Endodermal cell (in vitro differentiated cells): ENCODE measurements at regions not wholly inside any gene's neighbourhood (a gene's known extent, or its start where the extent isn't known, plus 50 kb on each side); places are given as distances from the start of the nearest gene placed in this dataset.

Experiments used
- DNase-seq: peaks from one replicate; pipeline ENCODE4 v3.0.0-alpha.2; 2017
- H3K27ac ChIP-seq: 2 replicates; pipeline ENCODE4 v1.5.1; 2013; ENCODE audit warnings: mild to moderate bottlenecking, low read depth, low read length, moderate library complexity
- H3K27me3 ChIP-seq: 2 replicates; pipeline ENCODE4 v1.6.1; 2013; ENCODE audit warnings: mild to moderate bottlenecking, low read length, moderate library complexity; ENCODE audit not compliant: insufficient read depth, control insufficient read depth, poor library complexity, severe bottlenecking
- H3K36me3 ChIP-seq: 2 replicates; pipeline ENCODE4 v1.7.0; 2013; ENCODE audit warnings: mild to moderate bottlenecking, low read length, moderate library complexity; ENCODE audit not compliant: control insufficient read depth, insufficient read depth
- H3K4me1 ChIP-seq: one replicate; pipeline ENCODE4 v1.7.0; 2013; ENCODE audit warnings: low read length; ENCODE audit not compliant: control insufficient read depth, insufficient read depth
- H3K4me3 ChIP-seq: 2 replicates; pipeline ENCODE4 v1.5.1; 2013; ENCODE audit warnings: mild to moderate bottlenecking, low read length, moderate library complexity
- H3K9ac ChIP-seq: 2 replicates; pipeline ENCODE4 v1.6.1; 2013; ENCODE audit warnings: mild to moderate bottlenecking, low read length, moderate library complexity; ENCODE audit not compliant: poor library complexity, severe bottlenecking; ENCODE audit errors: extremely low read depth
- H3K9me3 ChIP-seq: 2 replicates; pipeline ENCODE4 v1.6.1; 2013; ENCODE audit warnings: mild to moderate bottlenecking, low read length, moderate library complexity; ENCODE audit not compliant: control insufficient read depth
- H3K27ac Mint-ChIP-seq: 2 replicates; pipeline ENCODE4 v1.8.0; 2020; ENCODE audit warnings: mixed read lengths
- H3K27me3 Mint-ChIP-seq: 2 replicates; pipeline ENCODE4 v1.8.0; 2021; ENCODE audit warnings: mild to moderate bottlenecking, mixed read lengths; ENCODE audit not compliant: insufficient read depth
- H3K36me3 Mint-ChIP-seq: 2 replicates; pipeline ENCODE4 v1.8.0; 2020; ENCODE audit warnings: low read depth, mixed read lengths
- H3K4me1 Mint-ChIP-seq: 2 replicates; pipeline ENCODE4 v1.8.0; 2020; ENCODE audit warnings: mixed read lengths
- H3K4me3 Mint-ChIP-seq: 2 replicates; pipeline ENCODE4 v1.8.0; 2020; ENCODE audit warnings: mild to moderate bottlenecking, moderate library complexity, mixed read lengths
- H3K9me3 Mint-ChIP-seq: 2 replicates; pipeline ENCODE4 v1.8.0; 2020; ENCODE audit warnings: mild to moderate bottlenecking, mixed read lengths
- WGBS, 2 experiments: methylation state at CpG; one replicate each; pipeline versions ENCODE4 v1.1.5 to v1.1.7; 2013; ENCODE audit warnings: missing lambda C conversion rate in 2 of 2, mixed read lengths in 1 of 2; ENCODE audit not compliant: insufficient coverage in 1 of 2, insufficient read length in 1 of 2; 5-methylcytosine and 5-hydroxymethylcytosine counted together
- TF ChIP-seq, protein P1 (sequence below): fragments of 200-600 bp; sonication (generic); conservative IDR thresholded peaks from 2 replicates; pipeline ENCODE4 v1.5.0; 2021; ENCODE audit warnings: antibody characterized with exemption, mild to moderate bottlenecking

DNA sequence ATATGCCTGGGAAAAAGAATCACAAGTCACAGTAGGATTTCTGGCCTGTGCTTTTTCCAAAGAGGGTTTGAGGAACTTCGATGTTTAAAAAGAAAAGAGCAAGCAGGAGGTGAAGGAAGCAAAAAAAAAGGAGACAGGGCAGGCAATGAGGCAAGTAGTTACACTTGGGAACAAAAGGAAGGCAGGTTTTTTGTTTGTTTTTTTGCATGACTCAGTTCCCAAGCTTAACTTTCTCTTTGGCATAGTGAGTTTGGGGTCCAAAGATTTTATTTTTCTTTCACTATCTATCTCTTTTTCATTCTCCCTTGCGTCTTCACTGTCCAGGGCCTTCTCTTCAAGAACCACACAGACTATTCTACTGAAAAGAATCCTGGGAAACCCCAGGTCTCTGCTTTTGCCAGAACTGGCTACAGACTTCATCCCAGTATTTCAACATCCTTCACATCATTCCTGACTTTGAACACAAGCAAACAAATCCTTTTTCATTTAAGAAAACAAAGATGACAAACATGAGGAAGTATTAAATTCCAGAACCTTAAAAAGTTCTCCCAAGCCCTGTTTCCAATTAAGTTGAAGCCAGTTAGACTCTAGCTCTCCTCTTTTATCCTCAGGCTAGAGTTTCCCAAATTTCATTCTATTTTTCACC is 210.7 kb upstream of the RND3 start:
- Histone ChIP-seq H3K27ac (no peak overlapping the region), H3K4me1 (no peaks in the 10 kb centered on the region), H3K4me3 (no peak overlapping the region), H3K9ac (no peak overlapping the region), H3K9me3 (no peaks in the 10 kb centered on the region), H3K36me3 (no peaks in the 10 kb centered on the region), H3K27me3 (no peaks in the 10 kb centered on the region)
- Mint-ChIP-seq H3K27ac (no peak overlapping the region), H3K9me3 (no peaks in the 10 kb centered on the region), H3K27me3 (no peaks in the 10 kb centered on the region), H3K4me1 (no peaks in the 10 kb centered on the region), H3K4me3 (no peak overlapping the region), H3K36me3 (no peaks in the 10 kb centered on the region)
- TF ChIP-seq, protein P1, sequence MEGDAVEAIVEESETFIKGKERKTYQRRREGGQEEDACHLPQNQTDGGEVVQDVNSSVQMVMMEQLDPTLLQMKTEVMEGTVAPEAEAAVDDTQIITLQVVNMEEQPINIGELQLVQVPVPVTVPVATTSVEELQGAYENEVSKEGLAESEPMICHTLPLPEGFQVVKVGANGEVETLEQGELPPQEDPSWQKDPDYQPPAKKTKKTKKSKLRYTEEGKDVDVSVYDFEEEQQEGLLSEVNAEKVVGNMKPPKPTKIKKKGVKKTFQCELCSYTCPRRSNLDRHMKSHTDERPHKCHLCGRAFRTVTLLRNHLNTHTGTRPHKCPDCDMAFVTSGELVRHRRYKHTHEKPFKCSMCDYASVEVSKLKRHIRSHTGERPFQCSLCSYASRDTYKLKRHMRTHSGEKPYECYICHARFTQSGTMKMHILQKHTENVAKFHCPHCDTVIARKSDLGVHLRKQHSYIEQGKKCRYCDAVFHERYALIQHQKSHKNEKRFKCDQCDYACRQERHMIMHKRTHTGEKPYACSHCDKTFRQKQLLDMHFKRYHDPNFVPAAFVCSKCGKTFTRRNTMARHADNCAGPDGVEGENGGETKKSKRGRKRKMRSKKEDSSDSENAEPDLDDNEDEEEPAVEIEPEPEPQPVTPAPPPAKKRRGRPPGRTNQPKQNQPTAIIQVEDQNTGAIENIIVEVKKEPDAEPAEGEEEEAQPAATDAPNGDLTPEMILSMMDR: no peak
- WGBS, 2 experiments: 89 to 100% methylated on average over 2 of the region's 2 CpGs
- no peak for DNase-seq

DNA sequence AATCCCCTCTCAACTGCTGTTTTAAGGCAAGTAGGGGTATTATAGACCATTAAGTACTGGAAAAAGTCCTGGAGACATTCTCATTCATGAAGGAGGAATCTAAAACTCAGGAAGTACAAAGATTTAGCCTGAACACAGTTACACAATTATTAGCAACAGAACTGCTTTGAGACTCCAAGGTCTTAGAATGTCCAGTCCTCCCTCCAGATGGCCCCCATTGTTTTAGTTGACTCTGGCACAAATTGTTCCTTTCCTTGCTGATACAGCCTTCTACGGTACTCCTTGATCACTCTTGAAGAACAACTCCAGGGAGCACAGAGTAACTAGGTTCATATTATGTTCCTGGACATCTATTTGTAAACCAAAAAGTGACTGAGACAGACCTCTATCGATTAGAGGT is 210.1 kb upstream of the RND3 start:
- TF ChIP-seq, protein P1: no peak

DNA sequence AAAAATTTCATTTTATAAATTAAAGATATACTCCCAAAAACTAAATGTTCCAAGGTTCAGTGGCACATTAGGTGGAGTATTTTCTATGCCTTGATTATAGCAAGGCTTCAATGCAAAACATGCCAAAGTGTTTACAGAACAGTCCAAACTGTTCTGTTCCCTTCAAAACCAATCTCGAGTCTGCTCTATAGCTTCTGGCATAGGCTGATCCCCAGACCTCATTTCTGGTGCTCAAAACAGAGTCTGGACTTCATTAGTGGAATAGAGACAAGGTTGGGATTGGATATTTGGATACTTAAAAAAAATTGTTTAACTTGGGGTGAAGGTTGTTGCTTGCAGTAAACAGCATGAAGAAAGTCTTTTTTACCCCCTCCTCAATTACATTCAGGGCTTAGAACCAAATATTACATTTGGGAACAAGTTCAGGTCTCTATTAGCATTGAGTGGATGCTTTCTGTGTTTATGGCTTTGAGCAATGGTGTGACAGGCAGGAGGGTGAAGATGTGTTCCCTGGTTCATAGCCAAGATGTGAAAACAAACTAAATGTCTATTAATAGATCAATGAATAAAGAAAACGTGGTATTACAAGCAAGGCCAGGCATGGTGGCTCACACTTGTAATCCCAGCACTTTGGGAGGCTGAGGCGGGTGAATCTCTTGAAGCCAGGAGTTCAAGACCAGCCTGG is 208.1 kb upstream of the RND3 start:
- Histone ChIP-seq H3K9ac (no peak overlapping the region), H3K4me3 (no peak overlapping the region), H3K27me3 (no peaks in the 10 kb centered on the region), H3K9me3 (no peaks in the 10 kb centered on the region), H3K27ac (no peak overlapping the region), H3K36me3 (no peaks in the 10 kb centered on the region), H3K4me1 (no peaks in the 10 kb centered on the region)
- Mint-ChIP-seq H3K9me3 (no peaks in the 10 kb centered on the region), H3K27me3 (no peaks in the 10 kb centered on the region), H3K27ac (no peak overlapping the region), H3K4me3 (no peak overlapping the region), H3K4me1 (no peaks in the 10 kb centered on the region), H3K36me3 (no peaks in the 10 kb centered on the region)
- no peak for DNase-seq
- TF ChIP-seq, protein P1: no peak
- 80 to 100% methylated on average over 2 to 3 of the region's 3 CpGs for whole genome bisulfite sequencing, 2 experiments

More for the DNA sequence above, 210.1 kb upstream of the RND3 start:
- no peak overlapping the region for H3K9ac ChIP-seq
- no peak for DNase-seq
- H3K27me3 ChIP-seq: no peaks in the 10 kb centered on the region
- no peak overlapping the region for H3K4me3 ChIP-seq
- no peaks in the 10 kb centered on the region for H3K36me3 ChIP-seq
- no peaks in the 10 kb centered on the region for H3K4me1 Mint-ChIP-seq
- H3K9me3 ChIP-seq: no peaks in the 10 kb centered on the region
- H3K36me3 Mint-ChIP-seq: no peaks in the 10 kb centered on the region
- no peaks in the 10 kb centered on the region for H3K4me1 ChIP-seq
- H3K27ac Mint-ChIP-seq: no peak overlapping the region
- H3K27me3 Mint-ChIP-seq: no peaks in the 10 kb centered on the region
- no peaks in the 10 kb centered on the region for H3K9me3 Mint-ChIP-seq
- no peak overlapping the region for H3K27ac ChIP-seq
- no peak overlapping the region for H3K4me3 Mint-ChIP-seq
- WGBS, 2 experiments: 96 to 100% methylated on average over 2 of the region's 2 CpGs
